ENCODE measurements at regions not wholly inside any gene's neighbourhood (a gene's known extent, or its start where the extent isn't known, plus 50 kb on each side); places are given as distances from the start of the nearest gene placed in this dataset.

- DNase-seq (ENCODE audit: low read depth in 1 of 2, low spot score in 1 of 2): no peak
- POLR2A ChIA-PET: no interaction called here
- CTCF ChIA-PET: interaction anchor here (0.7 kb wide), 1 partner anchor 112 kb away, joined by 4 read pairs; no protein-coding TSS in a partner anchor
- no peaks in the 10 kb centered on the region for H3K9me3 ChIP-seq
- TF ChIP-seq ELK1 (IDR thresholded peaks at IDR 0.05; ENCODE audit: low read depth, low read length) (no peak), E2F6 (IDR thresholded peaks at IDR 0.05; ENCODE audit: borderline replicate concordance, low read depth) (no peak), HES2 (IDR thresholded peaks at IDR 0.05) (no peak), EHMT2 (IDR thresholded peaks at IDR 0.05; ENCODE audit: low read depth) (no peak), MAFK (IDR thresholded peaks at IDR 0.05; ENCODE audit: partially characterized antibody) (no peak), MYC (IDR thresholded peaks at IDR 0.05; ENCODE audit: borderline replicate concordance, low read length) (no peak), BHLHE40 (IDR thresholded peaks at IDR 0.05; ENCODE audit: low read depth, low read length) (no peak), FOSL2 (IDR thresholded peaks at IDR 0.05) (no peak), FOSL2 (CRISPR knock-in tag; IDR thresholded peaks at IDR 0.05) (no peak), KDM1A (IDR thresholded peaks at IDR 0.05; ENCODE audit: low read depth) (no peak), EP300 (IDR thresholded peaks at IDR 0.05) (no peak), JUNB (IDR thresholded peaks at IDR 0.05) (no peak), EHF (CRISPR knock-in tag; IDR thresholded peaks at IDR 0.05) (no peak), BCL3 (IDR thresholded peaks at IDR 0.05) (no peak), HMGXB4 (CRISPR knock-in tag; IDR thresholded peaks at IDR 0.05; ENCODE audit: borderline replicate concordance) (no peak), NR3C1 (IDR thresholded peaks at IDR 0.05) (no peak), CEBPB (IDR thresholded peaks at IDR 0.05) (no peak), MAZ (IDR thresholded peaks at IDR 0.05; ENCODE audit: borderline replicate concordance, low read depth, low read length) (no peak), CHD4 (IDR thresholded peaks at IDR 0.05; ENCODE audit: borderline replicate concordance) (no peak)
- 2% methylated on average over 1 of the region's 1 CpG for whole genome bisulfite sequencing (ENCODE audit: missing lambda C conversion rate)
- FAIRE-seq: no peak
- no peak overlapping the region for H3K27ac ChIP-seq
- no peak overlapping the region for H3K4me3 ChIP-seq
- no peak for ATAC-seq
- H3K4me2 ChIP-seq: no peak overlapping the region
- no peaks in the 10 kb centered on the region for H3K4me1 ChIP-seq
Measured at GRCh38 chr16:75847172-75847571, 120.9 kb upstream of the CPHXL start.

GRCh38 chr16:75854152-75854551, 127.9 kb upstream of the CPHXL start:
- H3K9me3 ChIP-seq: no peaks in the 10 kb centered on the region
- H3K4me1 ChIP-seq: no peaks in the 10 kb centered on the region
- ATAC-seq: no peak
- FAIRE-seq: no peak
- ChIA-PET CTCF (no interaction called here), POLR2A (no interaction called here)
- H3K4me2 ChIP-seq: no peak overlapping the region
- 8% methylated on average over 4 of the region's 4 CpGs for WGBS (ENCODE audit: missing lambda C conversion rate)
- no peak overlapping the region for H3K27ac ChIP-seq
- no peak overlapping the region for H3K4me3 ChIP-seq
- no peak for TF ChIP-seq FOSB (CRISPR knock-in tag; IDR thresholded peaks at IDR 0.05)
- no peak for TF ChIP-seq CBX8 (IDR thresholded peaks at IDR 0.05)
- no peak for TF ChIP-seq JUN (IDR thresholded peaks at IDR 0.05)
- no peak for TF ChIP-seq GATA3 (IDR thresholded peaks at IDR 0.05; ENCODE audit: borderline replicate concordance)
- TF ChIP-seq BHLHE40 (IDR thresholded peaks at IDR 0.05; ENCODE audit: low read depth, low read length): no peak
- TF ChIP-seq RAD21 (conservative IDR thresholded peaks at IDR 0.05 in 1 of 2, IDR thresholded peaks at IDR 0.05 in 1 of 2): no peak
- no peak for TF ChIP-seq MAZ (IDR thresholded peaks at IDR 0.05; ENCODE audit: borderline replicate concordance, low read depth, low read length)
- DNase-seq (ENCODE audit: low read depth in 1 of 2, low spot score in 1 of 2): no peak
